Fibroblast of mammary gland (primary cell): ENCODE measurements at regions not wholly inside any gene's neighbourhood (a gene's known extent, or its start where the extent isn't known, plus 50 kb on each side); places are given as distances from the start of the nearest gene placed in this dataset.
A peak's percentile ranks its signal among the peaks of the same experiment; 100 is the strongest.

Experiments used
- DNase-seq: peaks from one replicate; pipeline ENCODE4 v3.0.0-alpha.2; 2010; ENCODE audit warnings: low read depth
- H3K4me3 ChIP-seq: 2 replicates; pipeline ENCODE4 v1.5.1; 2011; ENCODE audit warnings: low read depth, mild to moderate bottlenecking, low read length, moderate library complexity; ENCODE audit not compliant: control insufficient read depth
- TF ChIP-seq, protein P1 (sequence below): conservative IDR thresholded peaks from 2 replicates; pipeline ENCODE4 v1.5.1; 2011; ENCODE audit warnings: low read depth, low read length, inconsistent platforms; ENCODE audit not compliant: control insufficient read depth, insufficient read depth

DNA sequence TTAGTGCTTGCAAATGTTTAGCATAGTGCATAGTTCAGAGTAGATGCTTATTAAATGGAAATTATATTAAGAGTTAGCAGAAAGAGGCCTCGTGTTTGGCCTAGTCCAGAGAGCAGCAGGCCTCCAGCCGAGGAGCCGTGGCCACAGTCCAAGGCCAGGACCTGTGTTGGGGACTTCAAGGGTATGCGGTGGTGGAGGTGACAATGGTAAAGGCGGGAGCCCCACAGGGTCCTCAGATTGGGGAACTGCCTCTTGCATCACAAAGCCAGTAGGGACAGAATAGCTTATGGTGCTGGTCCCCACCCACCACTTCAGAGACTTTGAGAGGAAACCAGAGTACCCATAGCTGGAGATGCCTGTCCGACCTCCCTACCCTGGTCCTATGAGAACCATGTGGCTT lies 554.6 kb upstream of the RIOK2 start:
- DNase-seq: no peak
- H3K4me3 ChIP-seq: no peak overlapping the region
- TF ChIP-seq, protein P1, sequence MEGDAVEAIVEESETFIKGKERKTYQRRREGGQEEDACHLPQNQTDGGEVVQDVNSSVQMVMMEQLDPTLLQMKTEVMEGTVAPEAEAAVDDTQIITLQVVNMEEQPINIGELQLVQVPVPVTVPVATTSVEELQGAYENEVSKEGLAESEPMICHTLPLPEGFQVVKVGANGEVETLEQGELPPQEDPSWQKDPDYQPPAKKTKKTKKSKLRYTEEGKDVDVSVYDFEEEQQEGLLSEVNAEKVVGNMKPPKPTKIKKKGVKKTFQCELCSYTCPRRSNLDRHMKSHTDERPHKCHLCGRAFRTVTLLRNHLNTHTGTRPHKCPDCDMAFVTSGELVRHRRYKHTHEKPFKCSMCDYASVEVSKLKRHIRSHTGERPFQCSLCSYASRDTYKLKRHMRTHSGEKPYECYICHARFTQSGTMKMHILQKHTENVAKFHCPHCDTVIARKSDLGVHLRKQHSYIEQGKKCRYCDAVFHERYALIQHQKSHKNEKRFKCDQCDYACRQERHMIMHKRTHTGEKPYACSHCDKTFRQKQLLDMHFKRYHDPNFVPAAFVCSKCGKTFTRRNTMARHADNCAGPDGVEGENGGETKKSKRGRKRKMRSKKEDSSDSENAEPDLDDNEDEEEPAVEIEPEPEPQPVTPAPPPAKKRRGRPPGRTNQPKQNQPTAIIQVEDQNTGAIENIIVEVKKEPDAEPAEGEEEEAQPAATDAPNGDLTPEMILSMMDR: no peak

DNA sequence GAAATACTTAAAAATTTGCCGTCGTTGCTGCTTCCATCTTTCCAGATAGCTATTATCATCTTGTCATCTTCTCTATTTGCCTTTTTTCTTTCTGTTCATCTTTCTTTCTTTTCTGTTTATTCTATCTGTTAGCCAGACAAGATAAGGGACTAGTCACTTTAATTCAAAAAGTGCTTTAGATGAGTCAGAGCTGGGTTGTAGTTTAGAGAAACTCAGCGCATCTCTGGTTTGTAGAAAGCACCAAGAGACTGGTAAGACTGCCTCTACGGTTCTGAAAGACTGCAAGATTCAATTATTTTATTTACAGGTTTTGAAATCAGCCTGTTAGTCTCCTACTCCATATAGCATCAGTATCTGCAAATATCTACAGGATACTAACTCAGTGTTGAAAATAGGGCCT lies 562.8 kb upstream of the RIOK2 start:
- no peak overlapping the region for H3K4me3 ChIP-seq
- TF ChIP-seq, protein P1: no peak
- no peak for DNase-seq

DNA sequence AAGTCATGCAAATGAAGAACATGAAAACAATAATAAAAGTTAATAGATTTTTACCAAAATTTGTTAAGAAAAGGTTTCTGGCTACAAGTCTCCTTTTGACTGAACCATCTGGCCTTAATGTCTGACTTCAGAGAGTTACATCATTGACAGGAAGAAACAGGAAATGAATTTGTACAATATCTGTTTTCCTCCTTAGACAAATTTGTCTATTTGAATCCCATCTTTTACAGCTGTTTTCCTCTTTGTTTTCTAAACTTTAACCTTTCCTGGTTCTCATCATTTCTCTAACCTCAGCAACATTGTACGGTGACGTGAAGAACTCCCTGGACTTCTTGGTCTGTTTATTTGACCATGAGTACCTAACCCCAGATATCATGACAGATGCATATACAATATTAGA lies 567.5 kb upstream of the RIOK2 start:
- no peak overlapping the region for H3K4me3 ChIP-seq
- TF ChIP-seq, protein P1: no peak
- DNase-seq: peak; percentile 24

DNA sequence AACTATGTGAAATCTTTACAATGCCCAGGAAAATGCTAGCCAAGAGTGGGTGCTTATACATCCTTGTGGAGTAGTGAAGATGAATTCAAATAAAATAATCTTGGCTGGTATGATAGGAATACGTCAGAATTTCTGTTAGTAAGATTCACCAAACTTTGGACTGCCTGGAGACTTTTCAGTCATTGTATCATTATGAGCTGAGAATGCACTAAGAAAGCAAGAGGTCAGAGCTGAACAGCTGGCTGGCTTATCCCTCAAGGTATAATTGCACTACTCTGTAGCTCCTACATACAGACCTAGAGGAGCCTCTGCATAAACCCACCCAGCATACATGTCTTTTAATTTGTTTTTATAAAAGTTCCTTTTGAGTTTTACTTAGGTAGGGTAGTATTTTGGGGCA lies 568.5 kb upstream of the RIOK2 start:
- H3K4me3 ChIP-seq: no peak overlapping the region
- no peak for DNase-seq
- TF ChIP-seq, protein P1: no peak

DNA sequence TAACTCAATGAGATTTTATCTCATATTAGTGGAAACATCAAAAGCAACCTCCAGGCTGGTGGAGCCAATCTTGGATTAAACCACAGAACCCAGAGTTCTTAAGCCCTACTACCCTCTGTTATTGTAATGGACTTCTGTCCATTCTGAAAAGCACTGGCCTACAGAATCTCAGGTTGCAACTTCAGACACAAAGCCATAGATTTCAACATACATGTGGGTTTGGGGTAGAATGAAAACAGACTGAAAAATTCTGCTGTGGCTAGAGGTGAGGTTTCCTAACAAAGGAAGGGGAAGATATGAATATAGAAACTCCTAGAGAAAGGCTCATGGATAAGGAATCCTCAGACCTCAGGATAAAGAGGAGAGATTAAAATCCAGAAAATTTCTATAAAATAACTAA lies 569.8 kb upstream of the RIOK2 start:
- no peak overlapping the region for H3K4me3 ChIP-seq
- TF ChIP-seq, protein P1: no peak
- no peak for DNase-seq

DNA sequence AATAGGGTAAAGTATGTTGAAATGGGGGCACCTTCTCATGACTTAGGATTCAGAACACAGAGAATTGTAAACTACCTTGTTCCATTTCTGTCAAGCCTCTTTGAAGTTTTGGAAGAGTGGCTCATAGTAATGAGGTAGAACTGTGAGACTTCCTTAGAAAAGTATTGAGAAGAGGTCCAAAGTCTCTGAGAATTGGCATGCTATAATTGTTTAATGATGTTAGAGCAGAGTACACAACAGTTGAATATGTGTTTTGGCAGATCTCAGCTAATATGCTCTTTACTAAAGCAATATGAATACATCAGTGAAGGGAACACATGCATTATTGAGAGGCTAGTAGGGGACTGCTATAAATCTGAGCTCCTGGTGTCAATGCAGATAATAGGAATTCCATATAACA lies 579.4 kb upstream of the RIOK2 start:
- TF ChIP-seq, protein P1: no peak
- H3K4me3 ChIP-seq: no peak overlapping the region
- no peak for DNase-seq

DNA sequence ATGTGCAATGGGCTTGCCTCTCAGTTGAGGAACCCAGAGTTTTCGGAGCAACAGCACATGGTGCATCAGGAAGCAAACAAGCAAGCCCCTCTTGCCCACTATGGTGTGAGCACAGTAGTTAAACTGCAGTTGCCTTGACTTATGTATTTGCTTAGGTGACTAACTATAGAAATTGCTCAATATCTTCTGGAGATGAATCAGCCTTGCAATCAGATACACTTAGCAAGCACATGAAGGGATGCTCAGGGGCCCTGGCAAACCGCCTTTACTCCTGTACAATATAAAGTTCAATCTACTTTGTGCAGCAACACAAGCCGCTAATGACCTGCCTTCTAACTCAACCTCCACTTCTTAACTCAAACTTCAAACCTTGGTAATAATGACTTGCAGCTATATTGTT lies 581.7 kb upstream of the RIOK2 start:
- TF ChIP-seq, protein P1: no peak
- peak; percentile 92 for DNase-seq
- H3K4me3 ChIP-seq: no peak overlapping the region
